ENCODE measurements at regions not wholly inside any gene's neighbourhood (a gene's known extent, or its start where the extent isn't known, plus 50 kb on each side); places are given as distances from the start of the nearest gene placed in this dataset.

GRCh38 chr4:28232951-28233350, 1372.3 kb downstream of the STIM2 start:
- H3K4me3 ChIP-seq (ENCODE audit: low read depth, low read length), result no peak overlapping the region
- DNase-seq (ENCODE audit: low read depth), result no peak
- TF ChIP-seq CTCF (IDR thresholded peaks at IDR 0.05; ENCODE audit: control insufficient read depth, extremely low read depth, insufficient read depth), result no peak

DNA sequence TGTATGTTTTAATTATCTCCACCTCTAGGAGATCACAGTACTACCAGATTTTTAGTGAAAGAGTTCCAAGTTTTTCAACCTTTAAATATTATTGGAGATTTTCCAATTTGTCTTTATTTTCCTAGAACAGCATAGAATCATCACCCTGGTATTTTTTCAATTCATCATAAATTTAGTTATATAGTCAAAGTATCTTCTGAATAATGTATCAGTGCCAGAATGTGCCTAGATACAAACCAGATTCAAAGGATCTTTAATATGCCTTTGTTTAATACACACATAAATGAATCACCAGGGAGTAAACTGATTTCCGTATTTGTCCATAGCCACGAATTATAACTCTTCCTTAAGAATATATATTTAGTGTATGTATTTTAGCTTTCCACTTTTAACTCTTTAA, 1373.1 kb downstream of the STIM2 start:
- DNase-seq (ENCODE audit: low read depth), result no peak
- TF ChIP-seq CTCF (IDR thresholded peaks at IDR 0.05; ENCODE audit: control insufficient read depth, extremely low read depth, insufficient read depth), result no peak
- no peak overlapping the region for H3K4me3 ChIP-seq (ENCODE audit: low read depth, low read length)

DNA sequence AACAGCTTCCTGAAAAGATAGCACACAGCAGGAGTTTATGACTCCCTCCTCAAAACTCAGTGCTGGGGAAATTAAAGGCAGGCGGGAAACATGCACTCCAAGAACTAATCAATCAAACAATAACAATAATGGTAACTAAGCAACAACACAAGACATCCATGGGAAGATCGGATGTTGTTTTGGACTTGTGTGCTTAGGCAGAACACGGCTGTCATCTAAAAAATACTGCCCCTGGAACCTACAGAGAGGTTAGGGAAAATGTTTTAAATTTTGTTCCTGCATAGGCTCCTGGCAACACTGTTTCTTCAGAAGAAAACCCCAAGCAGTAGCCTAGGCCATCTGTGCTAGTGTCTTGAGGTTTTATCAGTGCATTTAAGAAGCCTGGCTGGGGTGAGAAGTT, 1378.2 kb downstream of the STIM2 start:
- TF ChIP-seq CTCF (IDR thresholded peaks at IDR 0.05; ENCODE audit: control insufficient read depth, extremely low read depth, insufficient read depth), result no peak
- DNase-seq (ENCODE audit: low read depth), result no peak
- H3K4me3 ChIP-seq (ENCODE audit: low read depth, low read length), result no peak overlapping the region

GRCh38 chr4:28241021-28241420, 1380.4 kb downstream of the STIM2 start:
- no peak for TF ChIP-seq CTCF (IDR thresholded peaks at IDR 0.05; ENCODE audit: control insufficient read depth, extremely low read depth, insufficient read depth)
- no peak overlapping the region for H3K4me3 ChIP-seq (ENCODE audit: low read depth, low read length)
- DNase-seq (ENCODE audit: low read depth), result no peak

GRCh38 chr4:28247805-28248204, 1387.2 kb downstream of the STIM2 start:
- H3K4me3 ChIP-seq (ENCODE audit: low read depth, low read length), result no peak overlapping the region
- DNase-seq (ENCODE audit: low read depth), result no peak
- TF ChIP-seq CTCF (IDR thresholded peaks at IDR 0.05; ENCODE audit: control insufficient read depth, extremely low read depth, insufficient read depth), result no peak

DNA sequence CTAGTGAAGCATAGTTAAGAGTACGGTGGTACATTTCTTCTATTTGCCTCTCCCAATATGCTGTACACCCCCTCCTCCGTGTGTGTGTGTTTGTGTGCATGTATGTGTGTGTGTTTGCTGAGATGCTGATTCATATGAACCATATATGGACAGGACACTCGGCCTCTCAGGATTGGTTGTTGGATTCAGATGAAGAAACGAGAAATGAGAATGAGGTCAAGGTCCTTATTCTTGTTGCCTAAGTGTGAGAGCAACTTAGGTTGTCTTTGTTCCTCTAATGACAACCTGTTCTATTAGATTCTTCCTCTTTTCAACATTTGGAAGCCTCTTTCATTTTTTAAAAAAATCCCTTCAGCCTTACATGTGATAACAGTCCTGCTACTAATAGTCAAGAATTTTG, 1387.6 kb downstream of the STIM2 start:
- H3K4me3 ChIP-seq (ENCODE audit: low read depth, low read length), result no peak overlapping the region
- no peak for TF ChIP-seq CTCF (IDR thresholded peaks at IDR 0.05; ENCODE audit: control insufficient read depth, extremely low read depth, insufficient read depth)
- no peak for DNase-seq (ENCODE audit: low read depth)

- no peak for TF ChIP-seq CTCF (IDR thresholded peaks at IDR 0.05; ENCODE audit: control insufficient read depth, extremely low read depth, insufficient read depth)
- DNase-seq (ENCODE audit: low read depth), result no peak
- H3K4me3 ChIP-seq (ENCODE audit: low read depth, low read length), result no peak overlapping the region
Measured at GRCh38 chr4:28250646-28251045, 1390.0 kb downstream of the STIM2 start.

Data from LNCaP clone FGC (cell line).